SK-N-SH (cell line): ENCODE measurements at regions not wholly inside any gene's neighbourhood (a gene's known extent, or its start where the extent isn't known, plus 50 kb on each side); places are given as distances from the start of the nearest gene placed in this dataset.

ENCODE experiments used
- CTCF ChIA-PET: fragments of 300-600, 350-600 bp; formaldehyde crosslinking; extraction: SDS; loops from one replicate; lab custom pipeline; 2021; lab: Yijun Ruan, JAX
- POLR2A ChIA-PET: fragments of 350-600 bp; sonication (Branson Sonifier 250); formaldehyde crosslinking; extraction: SDS; loops from one replicate; lab custom pipeline; 2020; ENCODE audit warnings: antibody characterized with exemption, inconsistent platforms; lab: Yijun Ruan, JAX
- DNase-seq: peaks from one replicate; pipeline ENCODE4 v3.0.0; 2012
- H2AFZ ChIP-seq: fragments of 200-600 bp; sonication (generic); 2 replicates; pipeline ENCODE4 v1.8.1; 2016; ENCODE audit warnings: antibody characterized with exemption, mild to moderate bottlenecking, low read depth
- H3F3A ChIP-seq: fragments of 200-600 bp; sonication (generic); replicated peaks from 2 replicates; pipeline ENCODE3; 2016; ENCODE audit warnings: antibody characterized with exemption, mild to moderate bottlenecking; ENCODE audit not compliant: insufficient read depth
- H3K27ac ChIP-seq, 2 experiments: fragments of 200-500 bp in 1 of 2; fragments of 200-600 bp in 1 of 2; sonication (Bioruptor generic) in 1 of 2; sonication (generic), shearing (Covaris generic) in 1 of 2; 2 replicates each; pipeline versions ENCODE4 v1.5.1 to v1.6.1; 2014 to 2016; ENCODE audit warnings: low read depth in 2 of 2, inconsistent platforms in 1 of 2, low read length in 1 of 2, mild to moderate bottlenecking in 1 of 2, mixed read lengths in 1 of 2
- H3K27me3 ChIP-seq: fragments of 200-600 bp; sonication (generic), shearing (Covaris generic); 2 replicates; pipeline ENCODE4 v1.6.1; 2016; ENCODE audit warnings: mixed run types; ENCODE audit not compliant: insufficient read depth
- H3K36me3 ChIP-seq, 2 experiments: fragments of 200-500 bp in 1 of 2; fragments of 200-600 bp in 1 of 2; sonication (Bioruptor generic) in 1 of 2; sonication (generic) in 1 of 2; replicated peaks in 1 of 2; 2 replicates each; pipeline versions ENCODE3 to v1.5.1; 2014 to 2016; ENCODE audit warnings: low read length in 1 of 2, mild to moderate bottlenecking in 1 of 2; ENCODE audit not compliant: insufficient read depth in 2 of 2, control insufficient read depth in 1 of 2
- H3K4me1 ChIP-seq, 2 experiments: fragments of 200-500 bp in 1 of 2; fragments of 200-600 bp in 1 of 2; sonication (Bioruptor generic) in 1 of 2; sonication (generic), shearing (Covaris generic) in 1 of 2; 2 replicates each; pipeline versions ENCODE4 v1.5.1 to v1.6.1; 2014 to 2016; ENCODE audit warnings: low read depth in 1 of 2, low read length in 1 of 2, mixed run types in 1 of 2; ENCODE audit not compliant: insufficient read depth in 2 of 2, control insufficient read depth in 1 of 2
- H3K4me2 ChIP-seq: fragments of 200-600 bp; sonication (generic), shearing (Covaris generic); 2 replicates; pipeline ENCODE4 v1.6.1; 2017; ENCODE audit warnings: mixed run types
- H3K4me3 ChIP-seq, 2 experiments: fragments of 200-500 bp in 1 of 2; fragments of 200-600 bp in 1 of 2; sonication (Bioruptor generic) in 1 of 2; sonication (generic), shearing (Covaris generic) in 1 of 2; 2 replicates each; pipeline versions ENCODE4 v1.5.1 to v1.8.1; 2014 to 2016; ENCODE audit warnings: low read depth in 2 of 2, inconsistent platforms in 1 of 2, low read length in 1 of 2, mild to moderate bottlenecking in 1 of 2, mixed read lengths in 1 of 2, moderate library complexity in 1 of 2
- H3K79me2 ChIP-seq: fragments of 200-600 bp; sonication (generic); 2 replicates; pipeline ENCODE4 v1.8.1; 2017; ENCODE audit warnings: mild to moderate bottlenecking; ENCODE audit not compliant: insufficient read depth
- H3K9ac ChIP-seq: fragments of 200-600 bp; sonication (generic); 2 replicates; pipeline ENCODE4 v1.6.1; 2017; ENCODE audit warnings: mixed run types
- H3K9me2 ChIP-seq: fragments of 200-600 bp; sonication (generic); 2 replicates; pipeline ENCODE4 v1.6.1; 2017; ENCODE audit warnings: mixed run types
- H3K9me3 ChIP-seq: fragments of 200-600 bp; sonication (generic); 2 replicates; pipeline ENCODE4 v1.6.1; 2017; ENCODE audit warnings: mixed run types, mild to moderate bottlenecking, moderate library complexity
- H4K20me1 ChIP-seq: fragments of 200-600 bp; sonication (generic); 2 replicates; pipeline ENCODE4 v1.6.1; 2017; ENCODE audit warnings: mild to moderate bottlenecking, mixed run types; ENCODE audit not compliant: insufficient read depth
- EP300 ChIP-seq, 2 experiments: IDR thresholded peaks; 2 replicates each; pipeline versions ENCODE4 v1.4.0 to v1.6.1; 2012; ENCODE audit warnings: borderline replicate concordance in 1 of 2, low read depth in 1 of 2, low read length in 1 of 2
- FOSL2 ChIP-seq: IDR thresholded peaks from 2 replicates; pipeline ENCODE4 v1.4.0; 2012; ENCODE audit warnings: low read depth, mild to moderate bottlenecking, moderate library complexity, borderline replicate concordance
- FOXJ3 ChIP-seq: sonication (generic); formaldehyde crosslinking; IDR thresholded peaks from 2 replicates; pipeline ENCODE4 v1.5.1; 2020; ENCODE audit warnings: mild to moderate bottlenecking, missing genetic modification reagents
- GATA2 ChIP-seq: sonication (generic); formaldehyde crosslinking; IDR thresholded peaks from 2 replicates; pipeline ENCODE4 v1.5.0; 2020; ENCODE audit warnings: mild to moderate bottlenecking, missing genetic modification reagents
- IRF3 ChIP-seq: fragments of 150-350 bp; IDR thresholded peaks from 2 replicates; pipeline ENCODE4 v1.6.1; 2016; ENCODE audit warnings: mild to moderate bottlenecking, low read depth, low read length
- NFIC ChIP-seq: IDR thresholded peaks from 2 replicates; pipeline ENCODE4 v1.4.0; 2012; ENCODE audit warnings: borderline replicate concordance
- NRF1 ChIP-seq: IDR thresholded peaks from 2 replicates; pipeline ENCODE4 v1.6.1; 2012; ENCODE audit warnings: low read depth, mild to moderate bottlenecking, low read length
- PBX3 ChIP-seq: IDR thresholded peaks from 2 replicates; pipeline ENCODE4; 2012
- POLR2AphosphoS5 ChIP-seq: IDR thresholded peaks from 2 replicates; pipeline ENCODE4 v1.6.1; 2012; ENCODE audit warnings: low read depth, low read length
- RAD21 ChIP-seq: IDR thresholded peaks from 2 replicates; pipeline ENCODE4 v1.6.1; 2012; ENCODE audit warnings: mild to moderate bottlenecking, low read length
- RCOR1 ChIP-seq: fragments of 150-350 bp; IDR thresholded peaks from 2 replicates; pipeline ENCODE4 v1.6.1; 2017; ENCODE audit warnings: antibody characterized with exemption, low read length
- RXRA ChIP-seq: IDR thresholded peaks from 2 replicates; pipeline ENCODE4 v1.4.0; 2012; ENCODE audit warnings: low read depth, mild to moderate bottlenecking, borderline replicate concordance
- SMC3 ChIP-seq: IDR thresholded peaks from 2 replicates; pipeline ENCODE4 v1.6.1; 2012; ENCODE audit warnings: low read depth, low read length, improper control_type of control experiment
- TAF1 ChIP-seq: IDR thresholded peaks from 2 replicates; pipeline ENCODE4 v1.6.1; 2012; ENCODE audit warnings: low read depth, mild to moderate bottlenecking, low read length, moderate library complexity, borderline replicate concordance
- TEAD4 ChIP-seq: IDR thresholded peaks from 2 replicates; pipeline ENCODE4 v1.4.0; 2012; ENCODE audit warnings: mild to moderate bottlenecking, borderline replicate concordance; ENCODE audit not compliant: insufficient read depth
- YY1 ChIP-seq: IDR thresholded peaks from 2 replicates; pipeline ENCODE4 v1.4.0; 2012; ENCODE audit warnings: low read depth, mild to moderate bottlenecking
- WGBS: methylation state at CpG from one replicate; pipeline ENCODE4 v1.1.6; 2017; ENCODE audit warnings: low lambda C conversion rate; 5-methylcytosine and 5-hydroxymethylcytosine counted together
- TF ChIP-seq, protein P1 (sequence below): IDR thresholded peaks from 2 replicates; pipeline ENCODE4 v1.4.0; 2012; ENCODE audit warnings: low read depth, borderline replicate concordance
- TF ChIP-seq, protein P2 (sequence below): fragments of 150-350 bp; IDR thresholded peaks from 2 replicates; pipeline ENCODE4 v1.6.1; 2017; ENCODE audit warnings: antibody characterized with exemption, low read length, low read depth, borderline replicate concordance
- TF ChIP-seq, protein P3 (sequence below): IDR thresholded peaks from 2 replicates; pipeline ENCODE4 v1.6.1; 2012; ENCODE audit warnings: mild to moderate bottlenecking, low read depth, low read length, moderate library complexity

DNA sequence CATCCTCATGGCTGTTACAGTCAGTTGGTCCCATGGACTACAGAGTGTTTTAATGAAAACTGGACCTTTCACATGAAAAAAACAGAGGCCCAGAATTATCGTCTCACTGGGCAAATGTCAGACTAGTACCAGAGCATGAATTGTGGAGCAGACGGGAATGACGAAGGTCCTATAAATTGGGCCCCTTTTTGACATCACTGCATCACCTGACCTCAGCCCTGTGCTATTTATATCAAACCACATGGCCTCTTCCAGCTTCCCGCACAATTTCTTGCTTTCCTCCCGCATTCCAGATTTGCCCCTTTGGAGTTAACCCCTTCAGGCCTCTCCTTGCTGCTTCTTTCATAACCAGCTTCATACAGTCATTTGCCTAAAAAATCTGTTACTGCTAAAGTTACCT is 301.7 kb downstream of the ATPSCKMT start:
- H3K9me3 ChIP-seq: no peaks in the 10 kb centered on the region
- DNase-seq: no peak
- no peaks in the 10 kb centered on the region for H3K79me2 ChIP-seq
- ChIA-PET POLR2A (no interaction called here), CTCF (no interaction called here)
- H3K9ac ChIP-seq: no peak overlapping the region
- WGBS: 53% methylated on average over 5 of the region's 5 CpGs
- H3F3A ChIP-seq: no peaks in the 10 kb centered on the region
- H3K9me2 ChIP-seq: no peaks in the 10 kb centered on the region
- TF ChIP-seq RAD21 (no peak), PBX3 (no peak), IRF3 (no peak), FOXJ3 (CRISPR knock-in tag) (no peak), YY1 (no peak), SMC3 (no peak), NRF1 (no peak), NFIC (no peak), TAF1 (no peak), FOSL2 (no peak), RXRA (no peak), EP300 (IDR thresholded peaks at IDR 0.05; ENCODE audit: borderline replicate concordance in 1 of 2, low read depth in 1 of 2, low read length in 1 of 2) (no peak), TEAD4 (no peak), GATA2 (no peak), POLR2AphosphoS5 (no peak), RCOR1 (no peak)
- TF ChIP-seq, protein P1, sequence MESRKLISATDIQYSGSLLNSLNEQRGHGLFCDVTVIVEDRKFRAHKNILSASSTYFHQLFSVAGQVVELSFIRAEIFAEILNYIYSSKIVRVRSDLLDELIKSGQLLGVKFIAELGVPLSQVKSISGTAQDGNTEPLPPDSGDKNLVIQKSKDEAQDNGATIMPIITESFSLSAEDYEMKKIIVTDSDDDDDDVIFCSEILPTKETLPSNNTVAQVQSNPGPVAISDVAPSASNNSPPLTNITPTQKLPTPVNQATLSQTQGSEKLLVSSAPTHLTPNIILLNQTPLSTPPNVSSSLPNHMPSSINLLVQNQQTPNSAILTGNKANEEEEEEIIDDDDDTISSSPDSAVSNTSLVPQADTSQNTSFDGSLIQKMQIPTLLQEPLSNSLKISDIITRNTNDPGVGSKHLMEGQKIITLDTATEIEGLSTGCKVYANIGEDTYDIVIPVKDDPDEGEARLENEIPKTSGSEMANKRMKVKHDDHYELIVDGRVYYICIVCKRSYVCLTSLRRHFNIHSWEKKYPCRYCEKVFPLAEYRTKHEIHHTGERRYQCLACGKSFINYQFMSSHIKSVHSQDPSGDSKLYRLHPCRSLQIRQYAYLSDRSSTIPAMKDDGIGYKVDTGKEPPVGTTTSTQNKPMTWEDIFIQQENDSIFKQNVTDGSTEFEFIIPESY: no peak
- TF ChIP-seq, protein P2, sequence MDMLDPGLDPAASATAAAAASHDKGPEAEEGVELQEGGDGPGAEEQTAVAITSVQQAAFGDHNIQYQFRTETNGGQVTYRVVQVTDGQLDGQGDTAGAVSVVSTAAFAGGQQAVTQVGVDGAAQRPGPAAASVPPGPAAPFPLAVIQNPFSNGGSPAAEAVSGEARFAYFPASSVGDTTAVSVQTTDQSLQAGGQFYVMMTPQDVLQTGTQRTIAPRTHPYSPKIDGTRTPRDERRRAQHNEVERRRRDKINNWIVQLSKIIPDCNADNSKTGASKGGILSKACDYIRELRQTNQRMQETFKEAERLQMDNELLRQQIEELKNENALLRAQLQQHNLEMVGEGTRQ: no peak
- TF ChIP-seq, protein P3, sequence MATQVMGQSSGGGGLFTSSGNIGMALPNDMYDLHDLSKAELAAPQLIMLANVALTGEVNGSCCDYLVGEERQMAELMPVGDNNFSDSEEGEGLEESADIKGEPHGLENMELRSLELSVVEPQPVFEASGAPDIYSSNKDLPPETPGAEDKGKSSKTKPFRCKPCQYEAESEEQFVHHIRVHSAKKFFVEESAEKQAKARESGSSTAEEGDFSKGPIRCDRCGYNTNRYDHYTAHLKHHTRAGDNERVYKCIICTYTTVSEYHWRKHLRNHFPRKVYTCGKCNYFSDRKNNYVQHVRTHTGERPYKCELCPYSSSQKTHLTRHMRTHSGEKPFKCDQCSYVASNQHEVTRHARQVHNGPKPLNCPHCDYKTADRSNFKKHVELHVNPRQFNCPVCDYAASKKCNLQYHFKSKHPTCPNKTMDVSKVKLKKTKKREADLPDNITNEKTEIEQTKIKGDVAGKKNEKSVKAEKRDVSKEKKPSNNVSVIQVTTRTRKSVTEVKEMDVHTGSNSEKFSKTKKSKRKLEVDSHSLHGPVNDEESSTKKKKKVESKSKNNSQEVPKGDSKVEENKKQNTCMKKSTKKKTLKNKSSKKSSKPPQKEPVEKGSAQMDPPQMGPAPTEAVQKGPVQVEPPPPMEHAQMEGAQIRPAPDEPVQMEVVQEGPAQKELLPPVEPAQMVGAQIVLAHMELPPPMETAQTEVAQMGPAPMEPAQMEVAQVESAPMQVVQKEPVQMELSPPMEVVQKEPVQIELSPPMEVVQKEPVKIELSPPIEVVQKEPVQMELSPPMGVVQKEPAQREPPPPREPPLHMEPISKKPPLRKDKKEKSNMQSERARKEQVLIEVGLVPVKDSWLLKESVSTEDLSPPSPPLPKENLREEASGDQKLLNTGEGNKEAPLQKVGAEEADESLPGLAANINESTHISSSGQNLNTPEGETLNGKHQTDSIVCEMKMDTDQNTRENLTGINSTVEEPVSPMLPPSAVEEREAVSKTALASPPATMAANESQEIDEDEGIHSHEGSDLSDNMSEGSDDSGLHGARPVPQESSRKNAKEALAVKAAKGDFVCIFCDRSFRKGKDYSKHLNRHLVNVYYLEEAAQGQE: no peak
- H3K36me3 ChIP-seq: no peaks in the 10 kb centered on the region
- H3K27me3 ChIP-seq: no peaks in the 10 kb centered on the region
- no peak overlapping the region for H3K4me3 ChIP-seq
- H3K4me2 ChIP-seq: no peak overlapping the region
- H3K27ac ChIP-seq: no peak overlapping the region
- H4K20me1 ChIP-seq: no peaks in the 10 kb centered on the region
- no peak overlapping the region for H2AFZ ChIP-seq
- no peaks in the 10 kb centered on the region; a peak in 1 of 4 replicates for H3K4me1 ChIP-seq
